Astrocyte of the spinal cord (primary cell): ENCODE measurements at regions not wholly inside any gene's neighbourhood (a gene's known extent, or its start where the extent isn't known, plus 50 kb on each side); places are given as distances from the start of the nearest gene placed in this dataset.

ENCODE experiments used
- DNase-seq: peaks from one replicate; pipeline ENCODE4 v3.0.0; 2011; ENCODE audit warnings: low read depth, low spot score
- H3K4me3 ChIP-seq: 2 replicates; pipeline ENCODE4 v1.5.1; 2011; ENCODE audit warnings: low read depth, mild to moderate bottlenecking, low read length, moderate library complexity
- in situ Hi-C: cut with HindIII; loops from 2 replicates; pipeline ENCODE4 v1.10.0; 2017; ENCODE audit warnings: low sequenced_read_pairs
- TF ChIP-seq, protein P1 (sequence below): IDR thresholded peaks from 2 replicates; pipeline ENCODE4 v1.5.1; 2012; ENCODE audit warnings: low read depth, mild to moderate bottlenecking, low read length, inconsistent platforms

- TF ChIP-seq, protein P1, sequence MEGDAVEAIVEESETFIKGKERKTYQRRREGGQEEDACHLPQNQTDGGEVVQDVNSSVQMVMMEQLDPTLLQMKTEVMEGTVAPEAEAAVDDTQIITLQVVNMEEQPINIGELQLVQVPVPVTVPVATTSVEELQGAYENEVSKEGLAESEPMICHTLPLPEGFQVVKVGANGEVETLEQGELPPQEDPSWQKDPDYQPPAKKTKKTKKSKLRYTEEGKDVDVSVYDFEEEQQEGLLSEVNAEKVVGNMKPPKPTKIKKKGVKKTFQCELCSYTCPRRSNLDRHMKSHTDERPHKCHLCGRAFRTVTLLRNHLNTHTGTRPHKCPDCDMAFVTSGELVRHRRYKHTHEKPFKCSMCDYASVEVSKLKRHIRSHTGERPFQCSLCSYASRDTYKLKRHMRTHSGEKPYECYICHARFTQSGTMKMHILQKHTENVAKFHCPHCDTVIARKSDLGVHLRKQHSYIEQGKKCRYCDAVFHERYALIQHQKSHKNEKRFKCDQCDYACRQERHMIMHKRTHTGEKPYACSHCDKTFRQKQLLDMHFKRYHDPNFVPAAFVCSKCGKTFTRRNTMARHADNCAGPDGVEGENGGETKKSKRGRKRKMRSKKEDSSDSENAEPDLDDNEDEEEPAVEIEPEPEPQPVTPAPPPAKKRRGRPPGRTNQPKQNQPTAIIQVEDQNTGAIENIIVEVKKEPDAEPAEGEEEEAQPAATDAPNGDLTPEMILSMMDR = no peak
- in situ Hi-C loops = no loop called here
- H3K4me3 ChIP-seq = no peak overlapping the region
- no peak for DNase-seq
Observed at GRCh38 chr18:30192216-30192615, 850.3 kb downstream of the DSC3 start.

DNA sequence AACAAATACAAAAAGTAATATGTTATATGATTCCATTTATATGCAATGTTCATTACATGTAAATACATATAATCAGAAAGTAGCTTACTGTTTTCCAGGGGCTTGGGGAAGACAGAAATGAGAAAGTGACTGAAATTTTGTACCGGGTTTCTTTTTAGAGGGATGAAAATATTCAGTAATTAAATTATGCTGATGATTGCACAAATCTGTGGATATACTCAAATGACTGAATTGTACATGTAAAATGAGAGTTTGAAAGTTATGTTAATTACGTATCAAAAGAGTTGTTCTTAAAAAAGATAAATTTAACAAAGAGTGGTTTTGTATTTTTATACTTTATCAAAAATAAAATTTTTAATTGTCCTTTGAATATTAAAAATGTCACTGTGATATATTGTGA is 856.3 kb downstream of the DSC3 start:
- in situ Hi-C loops = no loop called here
- DNase-seq = no peak
- no peak overlapping the region for H3K4me3 ChIP-seq
- TF ChIP-seq, protein P1 = no peak

DNA sequence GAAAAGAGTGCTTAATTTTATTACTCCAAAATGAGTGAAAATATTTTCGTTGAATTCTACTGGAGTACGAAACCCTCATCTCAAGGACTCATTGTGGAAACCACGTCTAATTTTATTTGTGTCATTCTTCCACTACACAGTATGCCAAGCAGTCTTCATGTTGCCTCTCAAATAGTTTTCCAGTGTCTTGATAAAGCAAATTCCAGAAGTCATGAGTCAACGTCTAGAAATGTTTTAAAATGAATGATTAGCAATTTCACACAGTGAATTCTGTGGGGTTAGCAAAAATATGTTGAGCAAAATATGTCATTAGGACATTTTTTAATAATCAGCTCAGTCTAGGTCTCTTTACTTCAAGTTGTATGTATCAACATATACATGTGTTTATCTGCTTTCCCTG is 865.5 kb downstream of the DSC3 start:
- in situ Hi-C loops = no loop called here
- no peak overlapping the region for H3K4me3 ChIP-seq
- peak; percentile 58 for DNase-seq
- TF ChIP-seq, protein P1 = no peak

GRCh38 chr18:30175621-30176225 is 866.8 kb downstream of the DSC3 start:
- in situ Hi-C loops = no loop called here
- no peak overlapping the region for H3K4me3 ChIP-seq
- DNase-seq = no peak
- TF ChIP-seq, protein P1 = no peak

- TF ChIP-seq, protein P1 = no peak
- in situ Hi-C loops = no loop called here
- no peak for DNase-seq
- H3K4me3 ChIP-seq = no peak overlapping the region
Observed at GRCh38 chr18:30175061-30175574, 867.4 kb downstream of the DSC3 start.

DNA sequence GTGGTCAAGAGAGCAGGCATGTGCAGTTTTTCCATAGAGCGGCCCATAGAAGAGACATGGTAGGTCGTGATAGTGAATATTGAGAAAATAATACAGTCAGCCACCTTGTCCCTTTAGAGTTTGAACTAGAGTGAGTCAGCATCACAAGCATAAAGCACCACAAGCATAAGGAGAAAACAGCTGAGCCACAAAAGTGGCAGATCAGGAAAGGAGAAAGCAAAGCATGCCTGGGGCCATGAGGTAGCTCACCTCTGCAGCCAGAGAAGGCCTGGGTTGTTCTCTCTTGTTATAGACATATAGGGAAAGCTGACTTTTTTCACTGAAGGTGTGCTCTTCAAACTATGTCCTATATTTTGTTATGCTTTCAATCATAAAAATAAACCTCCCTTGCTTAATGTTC is 879.0 kb downstream of the DSC3 start:
- in situ Hi-C loops = no loop called here
- TF ChIP-seq, protein P1 = no peak
- no peak for DNase-seq
- H3K4me3 ChIP-seq = no peak overlapping the region
